ENCODE measurements at regions not wholly inside any gene's neighbourhood (a gene's known extent, or its start where the extent isn't known, plus 50 kb on each side); places are given as distances from the start of the nearest gene placed in this dataset.

DNA sequence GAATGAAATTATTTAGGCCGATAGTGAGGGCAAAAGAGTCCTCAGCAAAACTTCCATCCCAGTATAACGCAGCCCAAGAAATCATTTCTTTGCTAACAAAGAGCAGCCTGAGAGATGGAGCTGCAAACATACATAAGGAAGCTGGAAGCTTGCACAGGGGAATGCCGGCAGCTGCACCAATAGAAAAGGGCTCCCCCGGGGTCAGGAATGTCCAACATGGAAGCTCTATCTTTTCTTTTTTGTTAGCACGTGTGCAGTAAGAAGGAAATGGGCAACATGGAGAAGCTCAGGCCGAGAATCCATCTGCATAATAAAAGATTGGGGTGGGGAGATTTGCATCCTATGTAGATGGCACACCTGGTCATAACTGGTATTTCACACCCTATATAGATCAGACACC lies 1363.5 kb upstream of the PCDH20 start:
- Histone ChIP-seq H3K4me1 (replicated peaks in 1 of 2) (no peaks in the 10 kb centered on the region), H3K4me3 (no peak overlapping the region), H3K9me3 (replicated peaks in 1 of 3) (no peaks in the 10 kb centered on the region), H3K27ac (no peak overlapping the region), H3K27me3 (no peaks in the 10 kb centered on the region), H3K36me3 (replicated peaks in 1 of 2) (no peaks in the 10 kb centered on the region)
- TF ChIP-seq CTCF (IDR thresholded peaks at IDR 0.05) (no peak), POLR2A (IDR thresholded peaks at IDR 0.05) (no peak)
- 73 to 85% (median 77%) methylated on average over 6 of the region's 6 CpGs for WGBS, 4 donors
- intact Hi-C loops (cut with DNase I), result no loop called here
- DNase-seq, result no peak

- TF ChIP-seq POLR2A (IDR thresholded peaks at IDR 0.05) (no peak), CTCF (IDR thresholded peaks at IDR 0.05) (no peak)
- no peak overlapping the region for H3K27ac ChIP-seq
- no peak for DNase-seq
- WGBS, 4 donors, result 81 to 87% (median 86%) methylated on average over 9 of the region's 9 CpGs
- H3K9me3 ChIP-seq (replicated peaks in 1 of 3), result no peaks in the 10 kb centered on the region
- H3K4me3 ChIP-seq, result no peak overlapping the region
- no peaks in the 10 kb centered on the region for H3K27me3 ChIP-seq
- H3K36me3 ChIP-seq (replicated peaks in 1 of 2), result no peaks in the 10 kb centered on the region
- intact Hi-C loops (cut with DNase I), result no loop called here
- H3K4me1 ChIP-seq (replicated peaks in 1 of 2), result no peaks in the 10 kb centered on the region
These were observed 1351.8 kb upstream of the PCDH20 start for GRCh38 chr13:62767473-62767872.

DNA sequence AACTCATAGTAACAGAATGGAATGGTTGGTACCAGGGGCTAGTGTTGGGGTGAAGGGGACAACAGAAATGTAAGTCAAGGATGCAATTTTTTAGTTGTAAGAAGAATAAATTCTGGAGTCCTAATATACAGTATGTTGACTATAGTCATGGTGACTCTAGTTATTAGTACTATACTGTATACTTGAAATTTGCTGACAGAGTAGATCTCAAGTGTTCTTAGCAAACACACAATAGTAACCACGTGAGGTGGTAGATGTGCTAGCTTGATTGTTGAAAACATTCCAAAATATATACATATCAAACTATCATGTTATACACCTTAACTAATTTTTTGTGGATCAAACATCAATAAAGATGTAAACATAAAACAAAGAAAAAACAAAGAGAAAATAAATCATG lies 1345.1 kb upstream of the PCDH20 start:
- no peak for DNase-seq
- no peak overlapping the region for H3K4me3 ChIP-seq
- intact Hi-C loops (cut with DNase I), result no loop called here
- WGBS, 4 donors, result 45 to 73% (median 63%) methylated on average over 1 of the region's 1 CpG
- H3K27me3 ChIP-seq, result no peaks in the 10 kb centered on the region
- H3K27ac ChIP-seq, result no peak overlapping the region
- H3K4me1 ChIP-seq (replicated peaks in 1 of 2), result no peaks in the 10 kb centered on the region
- H3K9me3 ChIP-seq (replicated peaks in 1 of 3), result no peaks in the 10 kb centered on the region
- TF ChIP-seq POLR2A (IDR thresholded peaks at IDR 0.05) (no peak), CTCF (IDR thresholded peaks at IDR 0.05) (no peak)
- H3K36me3 ChIP-seq (replicated peaks in 1 of 2), result no peaks in the 10 kb centered on the region

DNA sequence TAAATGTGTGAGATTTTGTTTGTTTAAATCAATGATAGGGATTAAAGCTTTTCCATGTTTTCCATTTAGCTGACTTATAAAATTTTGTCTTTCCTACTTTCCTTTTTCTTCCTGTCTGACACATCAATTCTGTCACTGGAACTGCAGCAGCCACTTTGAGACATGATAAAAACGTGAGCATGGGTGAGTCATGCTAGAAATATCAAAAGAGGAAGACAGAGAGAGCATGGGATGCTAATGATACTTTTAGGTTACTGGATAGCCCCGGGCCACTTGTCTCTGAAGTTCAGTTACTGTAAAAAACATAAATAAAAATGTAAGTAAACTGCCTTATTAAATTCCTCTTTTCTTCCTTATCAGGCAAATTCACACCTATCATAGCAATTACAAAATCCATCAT lies 1332.0 kb upstream of the PCDH20 start:
- WGBS, 4 donors, result 23 to 31% (median 25%) methylated on average over 2 of the region's 2 CpGs

More for the DNA sequence above, 1332.0 kb upstream of the PCDH20 start:
- no peak overlapping the region for H3K27ac ChIP-seq
- no peaks in the 10 kb centered on the region for H3K9me3 ChIP-seq (replicated peaks in 1 of 3)
- no peak for TF ChIP-seq POLR2A (IDR thresholded peaks at IDR 0.05)
- no peak for TF ChIP-seq CTCF (IDR thresholded peaks at IDR 0.05)
- intact Hi-C loops (cut with DNase I), result no loop called here
- H3K4me3 ChIP-seq, result no peak overlapping the region
- H3K36me3 ChIP-seq (replicated peaks in 1 of 2), result no peaks in the 10 kb centered on the region
- no peaks in the 10 kb centered on the region for H3K27me3 ChIP-seq
- H3K4me1 ChIP-seq (replicated peaks in 1 of 2), result no peaks in the 10 kb centered on the region
- no peak for DNase-seq
